Sigmoid colon (tissue), 4 donors: ENCODE measurements at regions not wholly inside any gene's neighbourhood (a gene's known extent, or its start where the extent isn't known, plus 50 kb on each side); places are given as distances from the start of the nearest gene placed in this dataset.

Experiments
- CTCF ChIP-seq, 4 experiments: fragments of 450-650 bp in 3 of 4; fragments of 200-600 bp in 1 of 4; IDR thresholded peaks; one replicate each; pipeline ENCODE4 v1.5.1; 2016 to 2019; ENCODE audit warnings: antibody characterized with exemption in 4 of 4, mild to moderate bottlenecking in 3 of 4, moderate library complexity in 2 of 4
- EP300 ChIP-seq, 4 donors: sonication (generic); formaldehyde crosslinking; IDR thresholded peaks; one replicate each; pipeline ENCODE4 v1.6.1; 2017; ENCODE audit warnings: antibody characterized with exemption in 4 of 4
- POLR2AphosphoS5 ChIP-seq, 4 donors: sonication (generic); formaldehyde crosslinking; IDR thresholded peaks; one replicate each; pipeline ENCODE4 v1.6.1; 2017; ENCODE audit warnings: antibody characterized with exemption in 4 of 4

GRCh38 chr1:233453433-233454200, 126.1 kb downstream of the MAP3K21 start:
- TF ChIP-seq CTCF (IDR thresholded peaks at IDR 0.05) (no peak), EP300 (IDR thresholded peaks at IDR 0.05) (no peak), POLR2AphosphoS5 (IDR thresholded peaks at IDR 0.05) (no peak)
